Muscle layer of duodenum (tissue), 2 donors: ENCODE measurements at regions not wholly inside any gene's neighbourhood (a gene's known extent, or its start where the extent isn't known, plus 50 kb on each side); places are given as distances from the start of the nearest gene placed in this dataset.

Source experiments
- H3K27ac ChIP-seq: one replicate; pipeline ENCODE4 v1.7.0; 2013; ENCODE audit warnings: mild to moderate bottlenecking, low read length
- H3K27me3 ChIP-seq: one replicate; pipeline ENCODE4 v1.7.0; 2013; ENCODE audit warnings: low read depth, mild to moderate bottlenecking, control low read depth, low read length
- H3K36me3 ChIP-seq, 2 donors: one replicate each; pipeline ENCODE4 v1.7.0; 2013; ENCODE audit warnings: low read length in 2 of 2, control low read depth in 1 of 2, mild to moderate bottlenecking in 1 of 2; ENCODE audit not compliant: insufficient read depth in 2 of 2, control insufficient read depth in 1 of 2
- H3K4me1 ChIP-seq, 2 donors: one replicate each; pipeline ENCODE4 v1.7.0; 2013; ENCODE audit warnings: low read length in 2 of 2, mild to moderate bottlenecking in 2 of 2, control low read depth in 1 of 2, moderate library complexity in 1 of 2; ENCODE audit not compliant: insufficient read depth in 2 of 2, control insufficient read depth in 1 of 2
- H3K4me3 ChIP-seq, 2 donors: one replicate each; pipeline ENCODE4 v1.7.0; 2013; ENCODE audit warnings: low read length in 2 of 2, low read depth in 1 of 2, mild to moderate bottlenecking in 1 of 2
- H3K9me3 ChIP-seq, 2 donors: one replicate each; pipeline ENCODE4 v1.7.0; 2013; ENCODE audit warnings: low read length in 2 of 2, control low read depth in 1 of 2, mild to moderate bottlenecking in 1 of 2; ENCODE audit not compliant: control insufficient read depth in 1 of 2
- donor health status: healthy.

DNA sequence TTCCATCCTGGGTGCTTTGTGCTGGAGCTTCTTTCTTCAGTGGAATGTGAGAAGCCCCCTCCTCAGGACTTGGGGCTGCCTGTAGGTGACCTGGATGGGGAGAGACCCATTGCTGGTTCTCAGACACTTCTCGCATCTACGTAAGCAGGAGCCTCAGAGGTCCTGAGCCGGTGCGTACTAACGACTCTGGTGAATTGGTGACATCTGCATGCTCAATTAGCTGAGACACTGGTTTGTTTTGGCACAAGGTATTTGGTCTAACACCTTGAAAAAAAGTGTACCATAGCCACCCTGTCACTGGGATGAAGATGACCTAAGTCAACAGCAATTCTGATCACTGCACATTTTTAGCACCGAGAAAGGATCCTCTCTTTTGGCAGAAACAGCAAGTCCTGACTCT, 57.7 kb downstream of the LRRC30 start:
- H3K27me3 ChIP-seq = no peaks in the 10 kb centered on the region
- no peak overlapping the region for H3K27ac ChIP-seq
- H3K4me3 ChIP-seq = no peak overlapping the region
- H3K9me3 ChIP-seq = peaks cover 0 to 4% of the 10 kb centered on the region in 2 donors
- H3K4me1 ChIP-seq = no peaks in the 10 kb centered on the region
- H3K36me3 ChIP-seq = no peaks in the 10 kb centered on the region

DNA sequence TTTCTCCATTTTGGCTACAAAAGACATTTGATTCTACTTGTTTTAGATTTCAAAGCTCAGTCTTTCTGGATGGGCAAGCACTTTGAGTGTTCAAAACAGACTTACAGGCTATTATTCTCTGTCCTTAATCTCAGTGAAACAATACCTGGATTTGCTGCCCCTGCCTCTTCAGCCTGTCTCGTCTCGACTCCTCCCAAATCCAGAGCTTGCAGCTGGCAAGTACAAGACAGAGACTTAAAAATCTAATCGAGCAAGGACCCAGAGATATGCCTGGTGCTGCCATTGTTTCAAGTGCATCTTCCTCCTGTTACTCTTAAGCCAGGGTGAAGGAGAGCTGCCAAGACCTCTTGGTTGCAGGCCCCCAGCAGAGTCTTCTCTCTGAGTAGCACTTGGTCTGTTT, 59.2 kb downstream of the LRRC30 start:
- H3K4me1 ChIP-seq = no peaks in the 10 kb centered on the region
- H3K36me3 ChIP-seq = no peaks in the 10 kb centered on the region
- H3K27ac ChIP-seq = no peak overlapping the region
- peaks cover 0 to 5% of the 10 kb centered on the region in 2 donors for H3K9me3 ChIP-seq
- no peaks in the 10 kb centered on the region for H3K27me3 ChIP-seq
- no peak overlapping the region for H3K4me3 ChIP-seq

DNA sequence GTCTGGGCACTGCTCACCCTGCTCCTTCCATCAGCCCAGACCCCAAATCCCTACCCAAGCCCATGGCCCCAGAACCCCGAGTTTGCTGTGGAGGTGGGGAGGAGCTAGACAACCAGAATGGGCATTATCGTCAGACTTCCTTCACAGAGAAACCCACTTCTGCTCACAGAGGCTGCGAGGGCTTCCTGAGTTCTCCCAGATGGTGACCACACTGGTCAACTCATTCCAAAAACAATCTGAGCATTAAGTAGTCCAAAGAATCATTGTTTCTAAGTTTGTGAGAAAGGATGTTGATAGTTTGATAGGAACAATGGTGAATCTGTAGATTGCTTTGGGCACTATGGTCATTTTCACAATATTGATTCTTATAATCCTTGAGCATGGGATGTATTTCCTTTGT, 60.2 kb downstream of the LRRC30 start:
- H3K9me3 ChIP-seq = peaks cover 0 to 10% of the 10 kb centered on the region in 2 donors
- H3K27me3 ChIP-seq = no peaks in the 10 kb centered on the region

DNA sequence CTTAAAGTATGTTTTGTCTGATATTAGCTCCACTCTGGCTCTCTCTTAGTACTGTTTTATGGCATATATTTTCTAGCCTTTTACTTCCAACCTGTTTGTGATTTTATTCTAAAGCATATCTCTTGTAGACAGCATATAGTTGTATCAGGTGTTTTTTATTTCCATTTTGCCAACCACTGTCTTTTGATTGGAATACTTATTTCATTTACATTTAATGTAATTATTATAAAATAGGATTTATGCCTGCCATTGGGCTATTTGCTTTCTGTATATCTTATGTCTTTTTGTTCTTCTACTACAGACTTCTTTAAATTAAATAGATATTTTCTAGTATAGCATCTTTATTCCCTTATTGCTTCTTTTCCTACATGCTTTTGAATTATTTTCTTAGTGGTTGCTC, 67.3 kb downstream of the LRRC30 start:
- Histone ChIP-seq H3K9me3 (peaks cover 0 to 26% of the 10 kb centered on the region in 2 donors), H3K27me3 (no peaks in the 10 kb centered on the region), H3K4me3 (no peak overlapping the region), H3K4me1 (no peaks in the 10 kb centered on the region), H3K36me3 (no peaks in the 10 kb centered on the region), H3K27ac (no peak overlapping the region)

More for the DNA sequence above, 60.2 kb downstream of the LRRC30 start:
- Histone ChIP-seq H3K4me3 (no peak overlapping the region), H3K36me3 (no peaks in the 10 kb centered on the region), H3K27ac (no peak overlapping the region), H3K4me1 (no peaks in the 10 kb centered on the region)

DNA sequence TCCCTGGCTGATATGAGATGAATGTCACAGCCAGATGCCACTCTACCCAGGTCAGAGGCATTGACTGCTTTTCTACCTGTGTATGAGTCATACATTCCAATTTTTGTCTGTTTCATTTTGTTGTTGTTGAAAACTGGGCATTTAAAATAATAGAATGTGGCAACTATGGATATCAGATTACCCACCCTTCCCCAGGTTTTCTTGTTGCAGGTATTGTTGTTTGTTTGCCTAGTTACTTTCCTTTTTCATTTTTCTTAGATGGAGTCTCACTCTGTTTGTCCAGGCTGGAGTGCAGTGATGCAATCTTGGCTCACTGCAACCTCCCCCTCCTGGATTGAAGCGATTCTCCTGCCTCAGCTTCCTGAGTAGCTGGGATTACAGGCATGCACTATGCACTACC, 70.2 kb downstream of the LRRC30 start:
- H3K4me1 ChIP-seq = no peaks in the 10 kb centered on the region
- H3K4me3 ChIP-seq = no peak overlapping the region
- no peaks in the 10 kb centered on the region for H3K27me3 ChIP-seq
- H3K36me3 ChIP-seq = no peaks in the 10 kb centered on the region
- no peak overlapping the region for H3K27ac ChIP-seq
- peaks cover 0 to 18% of the 10 kb centered on the region in 2 donors for H3K9me3 ChIP-seq

DNA sequence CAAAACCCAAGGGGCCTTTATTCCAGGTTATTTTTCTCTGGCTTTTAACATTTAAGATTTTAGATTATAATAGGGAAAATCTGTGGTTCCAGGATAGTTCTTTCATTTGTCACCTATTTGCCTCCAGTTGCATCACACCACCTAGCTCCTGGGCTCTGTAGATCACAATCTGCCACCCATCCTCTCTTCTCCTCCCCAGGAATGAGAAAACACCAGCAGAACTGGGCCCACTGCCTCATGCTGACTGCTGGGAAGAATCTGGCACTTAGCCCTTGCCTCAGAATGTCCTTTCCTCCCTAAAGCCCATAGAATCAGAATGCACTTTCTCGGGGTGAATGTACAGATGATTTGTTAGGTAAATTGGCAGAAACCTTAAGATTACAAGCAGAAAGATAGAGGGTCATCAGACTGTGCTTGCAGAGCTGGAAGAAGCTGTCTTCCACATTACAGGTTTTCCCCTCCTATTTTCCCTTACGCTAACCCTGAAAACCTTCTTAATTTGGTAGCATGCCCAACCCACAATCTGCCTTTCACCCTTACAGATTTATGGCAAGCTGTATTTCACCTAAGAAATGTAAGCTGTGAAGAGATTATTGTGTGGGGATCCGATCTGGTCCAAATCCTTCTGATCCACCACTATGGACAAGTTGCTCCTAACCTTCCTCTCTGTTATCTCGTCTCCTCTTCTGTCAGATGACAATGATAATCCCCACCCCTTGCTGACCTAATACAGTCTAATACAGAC, 72.6 kb downstream of the LRRC30 start:
- Histone ChIP-seq H3K4me1 (peaks cover 0 to 11% of the 10 kb centered on the region in 2 donors), H3K27me3 (no peaks in the 10 kb centered on the region), H3K36me3 (no peaks in the 10 kb centered on the region), H3K4me3 (no peak overlapping the region), H3K9me3 (peaks cover 0 to 8% of the 10 kb centered on the region in 2 donors), H3K27ac (no peak overlapping the region)

DNA sequence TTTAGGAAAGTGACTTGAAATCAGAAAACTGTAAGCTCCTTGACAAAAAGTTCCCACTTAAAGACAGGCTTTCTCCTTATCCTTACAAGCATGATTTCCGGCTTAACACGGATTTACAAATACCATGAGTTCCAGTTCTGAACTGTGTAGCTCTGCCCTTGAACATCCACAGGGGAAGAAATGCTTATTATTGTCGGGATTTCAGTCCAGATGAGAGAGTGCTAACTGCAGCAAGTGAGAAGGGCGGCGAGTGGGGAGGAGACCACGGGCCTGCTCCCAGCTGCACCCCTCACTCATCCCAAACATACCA, 73.1 kb downstream of the LRRC30 start:
- Histone ChIP-seq H3K4me1 (peaks cover 0 to 11% of the 10 kb centered on the region in 2 donors), H3K27me3 (no peaks in the 10 kb centered on the region), H3K4me3 (no peak overlapping the region), H3K36me3 (no peaks in the 10 kb centered on the region), H3K27ac (no peak overlapping the region), H3K9me3 (peaks cover 0 to 5% of the 10 kb centered on the region in 2 donors)

DNA sequence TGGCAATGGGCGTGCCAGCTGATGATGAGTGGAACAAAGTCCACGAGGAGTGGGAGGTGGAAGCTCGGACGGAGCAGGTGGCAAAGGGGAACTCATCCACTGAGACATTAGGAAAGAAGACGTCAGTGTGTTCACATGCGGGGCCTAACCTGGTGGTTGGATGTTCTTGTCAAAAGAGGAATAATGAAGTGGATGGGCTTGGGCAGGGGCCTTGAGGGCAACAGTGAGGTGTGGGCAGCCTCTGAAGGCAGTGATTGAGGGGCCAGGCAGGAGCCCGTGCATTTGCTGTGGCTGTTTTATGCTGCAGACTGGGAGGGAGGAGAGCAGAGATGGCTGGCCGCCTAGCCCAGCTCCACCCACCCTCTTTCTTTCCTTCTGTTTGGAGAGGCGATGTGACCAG, 74.5 kb downstream of the LRRC30 start:
- peaks cover 0 to 11% of the 10 kb centered on the region in 2 donors for H3K4me1 ChIP-seq
- no peaks in the 10 kb centered on the region for H3K27me3 ChIP-seq
- H3K9me3 ChIP-seq = no peaks in the 10 kb centered on the region
- no peak overlapping the region for H3K4me3 ChIP-seq
- no peak overlapping the region for H3K27ac ChIP-seq
- H3K36me3 ChIP-seq = no peaks in the 10 kb centered on the region

GRCh38 chr18:7307030-7307429, 76.1 kb downstream of the LRRC30 start:
- no peak overlapping the region for H3K4me3 ChIP-seq
- no peak overlapping the region for H3K27ac ChIP-seq
- no peaks in the 10 kb centered on the region for H3K9me3 ChIP-seq
- no peaks in the 10 kb centered on the region for H3K27me3 ChIP-seq
- H3K36me3 ChIP-seq = no peaks in the 10 kb centered on the region
- peaks cover 0 to 11% of the 10 kb centered on the region in 2 donors for H3K4me1 ChIP-seq

DNA sequence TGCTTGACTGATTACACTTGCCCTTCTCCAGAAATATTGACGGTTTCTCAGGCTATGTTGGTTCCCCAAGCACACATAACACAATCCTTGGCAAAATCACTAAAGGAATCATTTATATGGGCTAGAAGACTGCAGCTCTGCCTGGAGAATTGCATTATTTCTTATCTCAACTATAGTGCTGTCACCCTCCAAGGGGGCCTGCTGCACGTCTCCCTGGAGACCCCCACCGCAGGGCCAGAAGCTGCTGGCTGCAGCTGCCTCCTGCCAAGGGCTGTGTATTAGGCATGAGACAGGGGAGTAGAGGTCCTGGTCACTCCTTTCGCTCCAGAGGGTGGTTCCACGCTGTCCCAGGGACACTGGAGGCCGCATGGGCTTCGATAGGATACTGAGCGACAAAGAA, 76.6 kb downstream of the LRRC30 start:
- no peaks in the 10 kb centered on the region for H3K9me3 ChIP-seq
- H3K27ac ChIP-seq = no peak overlapping the region
- H3K27me3 ChIP-seq = no peaks in the 10 kb centered on the region
- peaks cover 0 to 11% of the 10 kb centered on the region in 2 donors for H3K4me1 ChIP-seq
- no peaks in the 10 kb centered on the region for H3K36me3 ChIP-seq
- no peak overlapping the region for H3K4me3 ChIP-seq

DNA sequence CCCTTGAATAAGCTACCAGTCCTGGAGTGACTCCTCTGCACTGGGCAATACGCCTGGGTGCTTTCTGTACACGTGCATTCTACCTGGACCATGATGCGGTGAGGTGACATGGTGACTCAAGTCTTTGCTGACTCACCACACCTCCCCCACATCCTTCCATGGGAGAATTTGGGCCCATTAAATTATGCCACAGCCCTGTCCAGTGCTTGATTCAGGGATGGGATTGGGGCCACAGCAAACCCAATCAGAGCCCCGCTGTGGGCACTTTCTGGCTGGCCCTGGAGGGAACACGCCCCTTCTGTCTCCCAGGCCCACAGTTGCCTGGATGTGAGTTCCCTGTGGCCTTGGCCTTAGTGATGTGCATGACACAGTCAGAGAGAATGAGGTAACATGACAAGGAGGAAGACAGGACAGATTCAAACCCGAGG, 86.9 kb downstream of the LRRC30 start:
- Histone ChIP-seq H3K4me3 (no peak overlapping the region), H3K36me3 (no peaks in the 10 kb centered on the region), H3K9me3 (no peaks in the 10 kb centered on the region), H3K27me3 (no peaks in the 10 kb centered on the region), H3K4me1 (no peaks in the 10 kb centered on the region), H3K27ac (no peak overlapping the region)

- Histone ChIP-seq H3K9me3 (no peaks in the 10 kb centered on the region), H3K27me3 (no peaks in the 10 kb centered on the region), H3K4me1 (peaks cover 0 to 4% of the 10 kb centered on the region in 2 donors), H3K4me3 (no peak overlapping the region), H3K36me3 (no peaks in the 10 kb centered on the region), H3K27ac (no peak overlapping the region)
These were observed 88.3 kb downstream of the LRRC30 start for GRCh38 chr18:7319161-7319560.
